ENCODE measurements at regions not wholly inside any gene's neighbourhood (a gene's known extent, or its start where the extent isn't known, plus 50 kb on each side); places are given as distances from the start of the nearest gene placed in this dataset.

GRCh38 chr3:77799278-77799677, 759.4 kb downstream of the ROBO2 start:
- Histone ChIP-seq H3K56ac (ENCODE audit: insufficient read length, low read depth, low read length) (no peak overlapping the region), H3K9me3 (ENCODE audit: control insufficient read depth, low read depth, low read length) (no peaks in the 10 kb centered on the region), H2BK15ac (ENCODE audit: low read depth, low read length) (no peak overlapping the region), H2BK20ac (ENCODE audit: low read depth, low read length, poor library complexity, severe bottlenecking) (no peak overlapping the region), H2AFZ (ENCODE audit: low read length) (no peak overlapping the region), H3K23me2 (ENCODE audit: insufficient read length, low read depth, low read length, poor library complexity, severe bottlenecking) (no peaks in the 10 kb centered on the region), H4K91ac (ENCODE audit: insufficient read length, low read depth, low read length) (no peak overlapping the region), H3K23ac (ENCODE audit: insufficient read length, low read depth, low read length) (no peak overlapping the region), H3K4ac (ENCODE audit: low read depth, low read length) (no peak overlapping the region), H4K20me1 (ENCODE audit: control insufficient read depth, insufficient read depth, insufficient read length) (no peaks in the 10 kb centered on the region), H3K27ac (ENCODE audit: insufficient read length, low read depth, low read length) (no peak overlapping the region), H2AK5ac (ENCODE audit: insufficient read length, low read length) (no peak overlapping the region), H2BK5ac (ENCODE audit: insufficient read length, low read length) (no peak overlapping the region), H3K18ac (ENCODE audit: insufficient read length, low read depth, low read length) (no peak overlapping the region), H3K4me2 (ENCODE audit: insufficient read depth, insufficient read length, low read length) (no peak overlapping the region), H3K79me1 (ENCODE audit: insufficient read depth, low read depth, low read length, poor library complexity, severe bottlenecking) (no peaks in the 10 kb centered on the region), H3T11ph (ENCODE audit: low read length) (no peak overlapping the region), H2BK120ac (ENCODE audit: low read depth, low read length, poor library complexity, severe bottlenecking) (no peak overlapping the region), H4K5ac (ENCODE audit: insufficient read length, low read depth, low read length) (no peak overlapping the region), H3K79me2 (ENCODE audit: insufficient read depth, low read length) (no peaks in the 10 kb centered on the region), H3K27me3 (ENCODE audit: insufficient read depth, low read length) (no peaks in the 10 kb centered on the region), H4K8ac (replicated peaks; ENCODE audit: insufficient read length, low read depth, low read length) (no peak overlapping the region), H2BK12ac (ENCODE audit: insufficient read length, low read depth, low read length) (no peak overlapping the region), H3K4me1 (ENCODE audit: insufficient read depth, low read length) (no peaks in the 10 kb centered on the region), H3K9ac (ENCODE audit: extremely low read depth, insufficient read length, low read length) (no peak overlapping the region), H3K14ac (ENCODE audit: insufficient read depth, low read length) (no peak overlapping the region)
- H3K4me1 Mint-ChIP-seq = peaks cover 9 to 22% of the 10 kb centered on the region in 2 experiments
- 0 out of 7 replicates have a peak overlapping the region, but pooled peaks of 1 of the 3 experiments have one; percentile 4 for H3K27ac Mint-ChIP-seq
- no peaks in the 10 kb centered on the region for H3K9me3 Mint-ChIP-seq
- no peak for DNase-seq
- H3K27me3 Mint-ChIP-seq (ENCODE audit: low read depth) = no peaks in the 10 kb centered on the region
- TF ChIP-seq CTCF (conservative IDR thresholded peaks at IDR 0.05) = no peak
- no peaks in the 10 kb centered on the region for H3K36me3 Mint-ChIP-seq (ENCODE audit: insufficient read depth in 1 of 3, low read depth in 3 of 3)
- H3K4me3 Mint-ChIP-seq = no peak overlapping the region
- WGBS (ENCODE audit: extremely low coverage, insufficient read length, low lambda C conversion rate) = no CpG with 5 or more reads among the region's 5 CpGs
